Stimulated activated CD4-positive, alpha-beta T cell treated with anti-CD3 and anti-CD28 coated beads, Interleukin-2, amount 100 ng/mL, for 48 hours (primary cell): ENCODE measurements at regions not wholly inside any gene's neighbourhood (a gene's known extent, or its start where the extent isn't known, plus 50 kb on each side); places are given as distances from the start of the nearest gene placed in this dataset.
"Not testable (repeated sequence)": the region's sequence is repeated elsewhere in the genome, so short reads cannot be mapped to it uniquely, and the experiment has no call there.

ENCODE experiments used
- DNase-seq, 2 donors: peaks; one replicate each; pipeline ENCODE4 v3.0.0-alpha.2; 2020

- DNase-seq = no peak
These were observed 175.6 kb upstream of the CCNH start for GRCh38 chr5:87588316-87588715.

- DNase-seq = not testable (repeated sequence)
These were observed 171.0 kb upstream of the CCNH start for GRCh38 chr5:87583704-87584103.

GRCh38 chr5:87582149-87582548 is 169.4 kb upstream of the CCNH start:
- no peak for DNase-seq

- DNase-seq = no peak
These were observed 168.9 kb upstream of the CCNH start for GRCh38 chr5:87581661-87582060.

- no peak for DNase-seq
These were observed 166.9 kb upstream of the CCNH start for GRCh38 chr5:87579678-87580077.

GRCh38 chr5:87576867-87577266 is 164.1 kb upstream of the CCNH start:
- no peak for DNase-seq

GRCh38 chr5:87576306-87576705 is 163.6 kb upstream of the CCNH start:
- DNase-seq = not testable (repeated sequence)

- DNase-seq = no peak
These were observed 161.4 kb upstream of the CCNH start for GRCh38 chr5:87574106-87574505.

GRCh38 chr5:87572611-87573010 is 159.9 kb upstream of the CCNH start:
- no peak for DNase-seq

GRCh38 chr5:87572090-87572489 is 159.4 kb upstream of the CCNH start:
- DNase-seq = no peak

- DNase-seq = no peak
These were observed 157.6 kb upstream of the CCNH start for GRCh38 chr5:87570366-87570765.

GRCh38 chr5:87562068-87562467 is 149.3 kb upstream of the CCNH start:
- no peak for DNase-seq

- DNase-seq = no peak
These were observed 147.8 kb upstream of the CCNH start for GRCh38 chr5:87560528-87560927.

GRCh38 chr5:87551911-87552310 is 139.2 kb upstream of the CCNH start:
- no peak for DNase-seq

- no peak for DNase-seq
These were observed 128.9 kb upstream of the CCNH start for GRCh38 chr5:87541676-87542075.

GRCh38 chr5:87541033-87541432 is 128.3 kb upstream of the CCNH start:
- no peak for DNase-seq

GRCh38 chr5:87539839-87540238 is 127.1 kb upstream of the CCNH start:
- DNase-seq = no peak

GRCh38 chr5:87536365-87536764 is 123.6 kb upstream of the CCNH start:
- no peak for DNase-seq

- DNase-seq = no peak
These were observed 123.0 kb upstream of the CCNH start for GRCh38 chr5:87535706-87536105.

GRCh38 chr5:87529486-87530076 is 116.9 kb upstream of the CCNH start:
- DNase-seq = no peak

GRCh38 chr5:87526131-87526530 is 113.4 kb upstream of the CCNH start:
- DNase-seq = no peak

- DNase-seq = no peak
These were observed 111.5 kb upstream of the CCNH start for GRCh38 chr5:87524217-87524616.

GRCh38 chr5:87511778-87512177 is 99.0 kb upstream of the CCNH start:
- DNase-seq = not testable (repeated sequence)

GRCh38 chr5:87503004-87503403 is 90.3 kb upstream of the CCNH start:
- DNase-seq = no peak
